Gastroesophageal sphincter (tissue), 3 donors: ENCODE measurements at regions not wholly inside any gene's neighbourhood (a gene's known extent, or its start where the extent isn't known, plus 50 kb on each side); places are given as distances from the start of the nearest gene placed in this dataset.

Source experiments
- CTCF ChIP-seq, 4 experiments: fragments of 200-600 bp in 2 of 4; fragments of 450-650 bp in 2 of 4; sonication (generic) in 1 of 4; IDR thresholded peaks; one replicate each; pipeline ENCODE4 v1.5.1; 2017 to 2019; ENCODE audit warnings: antibody characterized with exemption in 4 of 4, mild to moderate bottlenecking in 2 of 4, moderate library complexity in 2 of 4
- POLR2A ChIP-seq, 2 donors: fragments of 450-650 bp; IDR thresholded peaks; one replicate each; pipeline ENCODE4 v1.6.1; 2017; ENCODE audit warnings: antibody characterized with exemption in 2 of 2, mild to moderate bottlenecking in 2 of 2, moderate library complexity in 1 of 2
- POLR2AphosphoS5 ChIP-seq: sonication (generic); formaldehyde crosslinking; IDR thresholded peaks from one replicate; pipeline ENCODE4 v1.6.1; 2017; ENCODE audit warnings: antibody characterized with exemption

- TF ChIP-seq CTCF (IDR thresholded peaks at IDR 0.05): no peak
- TF ChIP-seq POLR2A (IDR thresholded peaks at IDR 0.05): no peak
- TF ChIP-seq POLR2AphosphoS5: no peak
Measured at GRCh38 chr6:14723535-14724086, 522.3 kb upstream of the JARID2 start.
